GM12872 (cell line): ENCODE measurements at regions not wholly inside any gene's neighbourhood (a gene's known extent, or its start where the extent isn't known, plus 50 kb on each side); places are given as distances from the start of the nearest gene placed in this dataset.

Experiments used
- TF ChIP-seq, protein P1 (sequence below): IDR thresholded peaks from 3 replicates; pipeline ENCODE4 v1.5.1; 2011; ENCODE audit warnings: low read depth, mild to moderate bottlenecking, low read length, moderate library complexity; ENCODE audit not compliant: insufficient read depth

DNA sequence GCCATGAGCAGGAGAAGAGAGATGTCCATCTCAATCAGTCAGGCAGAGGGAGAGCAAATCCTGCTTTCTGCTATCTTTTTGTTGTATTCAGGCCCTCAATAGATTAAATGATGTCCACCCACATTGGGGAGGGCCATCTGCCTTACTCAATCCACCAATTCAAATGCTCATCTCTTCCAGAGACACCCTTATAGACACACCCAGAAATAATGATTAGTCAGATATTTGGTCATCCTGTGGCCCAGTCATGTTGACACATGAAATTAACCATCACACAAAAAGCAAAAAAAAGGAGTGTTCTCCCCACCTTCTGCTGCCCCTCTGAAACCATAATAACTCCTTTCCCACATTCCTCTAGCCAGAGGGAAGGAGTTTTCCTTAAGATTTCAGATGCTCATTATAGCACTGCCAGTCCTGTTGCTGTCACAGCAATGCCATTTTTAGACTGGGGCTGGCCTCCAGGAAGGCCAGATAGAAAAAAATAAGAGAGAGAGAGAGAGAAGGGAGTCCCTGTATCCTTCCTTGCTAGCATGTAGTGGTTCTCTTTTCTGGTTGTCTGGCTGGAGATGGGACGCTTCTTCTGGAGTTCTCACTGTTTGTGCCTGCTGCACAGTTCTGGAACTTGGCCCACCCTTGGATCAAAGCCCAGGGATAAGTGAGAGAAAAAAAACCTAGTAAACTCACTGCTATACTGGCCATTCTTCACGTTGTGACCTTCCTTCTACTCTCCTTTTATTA is 177.7 kb downstream of the RBM46 start:
- TF ChIP-seq, protein P1, sequence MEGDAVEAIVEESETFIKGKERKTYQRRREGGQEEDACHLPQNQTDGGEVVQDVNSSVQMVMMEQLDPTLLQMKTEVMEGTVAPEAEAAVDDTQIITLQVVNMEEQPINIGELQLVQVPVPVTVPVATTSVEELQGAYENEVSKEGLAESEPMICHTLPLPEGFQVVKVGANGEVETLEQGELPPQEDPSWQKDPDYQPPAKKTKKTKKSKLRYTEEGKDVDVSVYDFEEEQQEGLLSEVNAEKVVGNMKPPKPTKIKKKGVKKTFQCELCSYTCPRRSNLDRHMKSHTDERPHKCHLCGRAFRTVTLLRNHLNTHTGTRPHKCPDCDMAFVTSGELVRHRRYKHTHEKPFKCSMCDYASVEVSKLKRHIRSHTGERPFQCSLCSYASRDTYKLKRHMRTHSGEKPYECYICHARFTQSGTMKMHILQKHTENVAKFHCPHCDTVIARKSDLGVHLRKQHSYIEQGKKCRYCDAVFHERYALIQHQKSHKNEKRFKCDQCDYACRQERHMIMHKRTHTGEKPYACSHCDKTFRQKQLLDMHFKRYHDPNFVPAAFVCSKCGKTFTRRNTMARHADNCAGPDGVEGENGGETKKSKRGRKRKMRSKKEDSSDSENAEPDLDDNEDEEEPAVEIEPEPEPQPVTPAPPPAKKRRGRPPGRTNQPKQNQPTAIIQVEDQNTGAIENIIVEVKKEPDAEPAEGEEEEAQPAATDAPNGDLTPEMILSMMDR = no peak

DNA sequence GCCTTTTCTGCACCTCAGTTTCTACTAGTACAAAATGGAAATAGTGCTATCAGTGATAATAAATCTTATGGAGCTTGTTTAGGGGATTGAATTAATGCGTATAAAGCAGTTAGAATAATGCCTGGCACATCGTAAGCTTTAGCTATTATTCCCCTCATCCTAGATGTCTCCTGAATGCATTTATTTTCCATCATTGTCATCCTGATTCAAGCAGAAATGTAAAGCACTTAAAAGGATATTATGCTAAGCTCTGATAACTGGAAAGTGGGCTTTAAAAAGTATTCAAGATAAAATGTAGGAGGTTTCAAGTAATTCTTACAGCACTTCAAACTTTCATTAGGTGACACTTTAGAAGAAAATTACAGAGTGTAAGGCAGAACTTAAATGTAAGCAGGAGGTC is 178.7 kb downstream of the RBM46 start:
- TF ChIP-seq, protein P1 = no peak

DNA sequence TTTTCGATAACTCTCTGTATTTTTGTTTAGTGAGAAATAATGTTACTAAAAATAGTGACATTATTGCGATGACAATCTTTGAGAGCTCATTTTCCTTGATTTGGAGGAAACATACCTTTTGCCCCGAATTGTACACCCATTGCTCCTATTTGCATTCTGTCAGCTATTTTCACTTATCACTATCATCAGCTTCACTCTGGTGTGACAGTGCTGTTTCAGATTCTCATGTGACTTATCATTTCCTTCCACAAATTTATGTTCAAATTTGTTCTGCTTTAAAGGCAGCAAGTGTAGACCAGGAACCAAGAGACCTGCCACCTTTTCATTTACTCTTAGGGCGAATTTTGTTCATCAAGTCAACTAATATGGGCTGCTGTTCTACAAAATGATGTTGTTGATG is 179.4 kb downstream of the RBM46 start:
- TF ChIP-seq, protein P1 = no peak

DNA sequence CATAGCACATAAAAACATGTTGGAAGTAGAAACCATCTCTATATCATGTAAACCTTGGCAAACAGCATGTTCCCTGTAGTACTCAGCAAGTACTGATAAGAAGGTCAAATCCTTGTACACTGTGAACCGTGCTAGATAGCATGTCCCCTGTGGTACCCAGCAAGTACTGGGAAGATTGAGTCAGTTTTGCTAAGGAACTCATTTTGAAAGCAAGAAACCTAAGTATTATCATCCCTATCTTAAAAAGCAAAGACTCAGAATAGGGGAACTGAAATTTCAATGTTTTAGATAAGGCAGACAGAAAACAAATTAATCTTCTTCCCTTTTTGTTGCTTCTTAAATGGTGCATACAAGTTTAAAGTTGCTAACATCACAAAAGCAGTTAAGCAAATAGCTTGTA is 180.2 kb downstream of the RBM46 start:
- TF ChIP-seq, protein P1 = no peak

DNA sequence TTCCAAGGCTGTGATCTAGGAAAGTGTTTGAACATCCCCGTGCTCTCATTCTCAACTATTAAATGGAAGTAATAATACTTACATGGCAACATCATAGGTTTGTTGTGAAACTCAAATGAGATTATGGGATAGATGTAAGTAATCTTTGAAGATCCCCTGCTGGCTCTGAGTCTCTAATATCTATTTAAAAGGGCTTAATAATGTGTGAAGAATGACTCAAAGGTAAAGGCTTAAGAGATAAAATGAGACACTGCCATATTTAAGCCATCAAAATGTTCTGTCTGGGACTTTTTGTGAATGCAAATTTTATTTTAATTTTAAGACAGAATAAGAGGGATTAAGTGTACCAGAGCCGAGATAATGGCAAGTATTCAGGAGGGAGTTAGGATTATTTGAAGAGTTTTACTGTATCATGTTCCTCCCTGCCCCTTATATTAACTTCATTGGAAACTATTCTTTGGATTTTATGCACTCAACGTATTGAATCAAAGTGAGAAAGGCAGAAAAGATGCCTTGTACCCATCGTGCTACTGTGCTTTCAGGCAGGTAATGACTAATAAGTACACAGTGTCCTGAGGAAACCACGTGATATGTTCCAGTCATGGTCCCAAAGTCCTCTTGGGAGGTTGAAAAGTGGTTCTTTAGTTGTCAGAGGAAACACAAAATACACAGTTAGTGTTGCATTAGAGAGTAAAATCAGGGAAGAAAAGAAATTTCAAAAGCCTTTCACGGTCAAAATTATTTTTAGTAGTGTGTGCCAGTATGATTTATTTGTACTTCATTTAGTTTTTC is 192.4 kb downstream of the RBM46 start:
- TF ChIP-seq, protein P1 = no peak

DNA sequence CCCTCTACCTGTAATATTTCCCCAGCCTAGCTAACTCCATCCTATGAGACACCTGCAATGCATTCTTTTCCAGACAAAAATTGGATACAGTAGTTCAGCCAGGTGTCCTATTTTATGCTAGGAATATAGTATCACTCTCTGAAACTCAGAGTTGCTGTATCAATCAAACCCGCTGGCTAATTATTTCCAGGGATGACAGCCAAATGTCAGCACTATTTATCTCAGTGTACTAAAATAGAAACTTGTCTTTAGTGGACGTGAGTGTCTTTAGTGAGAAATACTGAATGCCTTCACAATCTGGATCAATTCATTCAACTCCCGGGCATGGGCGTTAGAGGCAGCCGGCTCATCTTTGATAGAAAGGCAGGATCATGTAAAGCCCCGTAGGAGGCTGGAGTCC is 196.2 kb downstream of the RBM46 start:
- TF ChIP-seq, protein P1 = no peak

DNA sequence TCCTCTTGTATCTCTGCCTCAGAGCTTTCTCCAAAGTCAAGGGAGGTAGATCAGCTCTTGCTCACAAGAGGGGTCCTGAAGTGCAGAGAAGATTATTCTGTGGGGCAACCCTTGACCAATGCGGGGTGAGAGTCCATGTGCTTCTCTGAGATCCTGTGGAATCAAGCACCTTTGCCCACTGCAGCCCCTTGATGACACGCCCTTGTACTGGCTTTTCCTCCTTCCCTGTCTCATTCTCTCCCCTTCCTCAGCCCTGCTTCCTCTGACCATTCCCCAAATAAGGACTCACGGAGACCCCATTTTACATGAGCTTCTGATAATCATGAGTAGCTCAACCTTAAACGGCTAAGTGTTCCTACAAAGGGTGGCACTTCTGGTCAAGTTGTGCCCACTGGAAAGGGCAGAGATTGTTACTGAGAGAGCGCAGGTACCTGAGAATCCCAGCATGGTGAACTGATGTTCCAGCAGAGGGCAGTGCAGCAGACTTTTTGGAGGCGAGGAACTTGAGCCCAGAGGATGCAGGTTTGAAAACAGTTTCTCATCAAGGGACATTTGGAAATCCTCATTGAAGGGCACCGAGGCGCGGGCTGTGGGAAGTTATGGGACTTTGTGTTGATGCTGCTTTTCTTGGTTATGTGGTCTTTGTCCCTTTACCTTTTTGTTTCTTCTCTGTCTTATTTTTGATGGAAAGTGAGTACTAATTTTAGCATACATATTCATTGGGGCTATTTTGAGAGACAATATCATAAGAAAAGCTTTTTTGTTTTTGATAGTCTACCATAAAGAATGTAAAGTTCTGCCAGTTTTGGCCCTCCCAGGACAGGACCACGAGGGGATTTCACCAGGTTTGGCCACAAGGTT is 201.3 kb downstream of the RBM46 start:
- TF ChIP-seq, protein P1 = peak; percentile 74
